G401 (cell line): ENCODE measurements at regions not wholly inside any gene's neighbourhood (a gene's known extent, or its start where the extent isn't known, plus 50 kb on each side); places are given as distances from the start of the nearest gene placed in this dataset.
"Not testable (repeated sequence)": the region's sequence is repeated elsewhere in the genome, so short reads cannot be mapped to it uniquely, and the experiment has no call there.

Experiments
- DNase-seq: peaks from one replicate; pipeline ENCODE4 v3.0.0-alpha.2; 2015; ENCODE audit warnings: low spot score
- in situ Hi-C: cut with HindIII; loops from 2 replicates; pipeline ENCODE4 v1.10.0; 2016; ENCODE audit warnings: low sequenced_read_pairs, mixed read lengths

GRCh38 chr3:18238332-18238731 lies 186.8 kb downstream of the SATB1 start:
- DNase-seq = no peak
- in situ Hi-C loops = no loop called here

GRCh38 chr3:18237251-18238005 lies 187.7 kb downstream of the SATB1 start:
- in situ Hi-C loops = no loop called here
- DNase-seq = no peak

GRCh38 chr3:18236726-18237125 lies 188.4 kb downstream of the SATB1 start:
- DNase-seq = no peak
- in situ Hi-C loops = no loop called here

- in situ Hi-C loops = no loop called here
- no peak for DNase-seq
Observed at GRCh38 chr3:18234717-18235335, 190.3 kb downstream of the SATB1 start.

GRCh38 chr3:18233987-18234716 lies 191.0 kb downstream of the SATB1 start:
- no peak for DNase-seq
- in situ Hi-C loops = no loop called here

GRCh38 chr3:18232317-18232716 lies 192.8 kb downstream of the SATB1 start:
- DNase-seq = no peak
- in situ Hi-C loops = no loop called here

GRCh38 chr3:18228060-18228459 lies 197.1 kb downstream of the SATB1 start:
- no peak for DNase-seq
- in situ Hi-C loops = no loop called here

GRCh38 chr3:18225709-18226108 lies 199.4 kb downstream of the SATB1 start:
- DNase-seq = no peak
- in situ Hi-C loops = no loop called here

GRCh38 chr3:18224426-18224825 lies 200.7 kb downstream of the SATB1 start:
- no peak for DNase-seq
- in situ Hi-C loops = no loop called here

- in situ Hi-C loops = no loop called here
- DNase-seq = no peak
Observed at GRCh38 chr3:18223974-18224373, 201.2 kb downstream of the SATB1 start.

GRCh38 chr3:18223571-18223970 lies 201.6 kb downstream of the SATB1 start:
- in situ Hi-C loops = no loop called here

GRCh38 chr3:18222686-18223085 lies 202.5 kb downstream of the SATB1 start:
- in situ Hi-C loops = no loop called here
- DNase-seq = no peak

More at GRCh38 chr3:18223571-18223970, 201.6 kb downstream of the SATB1 start:
- no peak for DNase-seq

GRCh38 chr3:18217507-18218174 lies 207.5 kb downstream of the SATB1 start:
- in situ Hi-C loops = no loop called here

GRCh38 chr3:18216996-18217395 lies 208.1 kb downstream of the SATB1 start:
- in situ Hi-C loops = no loop called here
- no peak for DNase-seq

More at GRCh38 chr3:18217507-18218174, 207.5 kb downstream of the SATB1 start:
- no peak for DNase-seq

GRCh38 chr3:18215639-18216038 lies 209.5 kb downstream of the SATB1 start:
- DNase-seq = no peak
- in situ Hi-C loops = no loop called here

GRCh38 chr3:18211116-18211515 lies 214.0 kb downstream of the SATB1 start:
- in situ Hi-C loops = no loop called here
- no peak for DNase-seq

GRCh38 chr3:18208856-18209255 lies 216.3 kb downstream of the SATB1 start:
- no peak for DNase-seq
- in situ Hi-C loops = no loop called here

GRCh38 chr3:18208091-18208490 lies 217.0 kb downstream of the SATB1 start:
- no peak for DNase-seq
- in situ Hi-C loops = no loop called here

- in situ Hi-C loops = no loop called here
- no peak for DNase-seq
Observed at GRCh38 chr3:18207226-18207625, 217.9 kb downstream of the SATB1 start.

- DNase-seq, in situ Hi-C loops: not testable (repeated sequence)
Observed at GRCh38 chr3:18205701-18206100, 219.4 kb downstream of the SATB1 start.
